22Rv1 (cell line): ENCODE measurements at regions not wholly inside any gene's neighbourhood (a gene's known extent, or its start where the extent isn't known, plus 50 kb on each side); places are given as distances from the start of the nearest gene placed in this dataset.
"Not testable (repeated sequence)": the region's sequence is repeated elsewhere in the genome, so short reads cannot be mapped to it uniquely, and the experiment has no call there.

Source experiments
- H3K27ac ChIP-seq: fragments of 450-650 bp; 2 replicates; pipeline ENCODE4 v1.5.1; 2017
- ZFX ChIP-seq: fragments of 450-650 bp; IDR thresholded peaks from 2 replicates; pipeline ENCODE4 v1.6.1; 2017; ENCODE audit warnings: antibody characterized with exemption, borderline replicate concordance
- TF ChIP-seq, protein P1 (sequence below): fragments of 450-650 bp; IDR thresholded peaks from 2 replicates; pipeline ENCODE4 v1.5.1; 2017; ENCODE audit warnings: mild to moderate bottlenecking

DNA sequence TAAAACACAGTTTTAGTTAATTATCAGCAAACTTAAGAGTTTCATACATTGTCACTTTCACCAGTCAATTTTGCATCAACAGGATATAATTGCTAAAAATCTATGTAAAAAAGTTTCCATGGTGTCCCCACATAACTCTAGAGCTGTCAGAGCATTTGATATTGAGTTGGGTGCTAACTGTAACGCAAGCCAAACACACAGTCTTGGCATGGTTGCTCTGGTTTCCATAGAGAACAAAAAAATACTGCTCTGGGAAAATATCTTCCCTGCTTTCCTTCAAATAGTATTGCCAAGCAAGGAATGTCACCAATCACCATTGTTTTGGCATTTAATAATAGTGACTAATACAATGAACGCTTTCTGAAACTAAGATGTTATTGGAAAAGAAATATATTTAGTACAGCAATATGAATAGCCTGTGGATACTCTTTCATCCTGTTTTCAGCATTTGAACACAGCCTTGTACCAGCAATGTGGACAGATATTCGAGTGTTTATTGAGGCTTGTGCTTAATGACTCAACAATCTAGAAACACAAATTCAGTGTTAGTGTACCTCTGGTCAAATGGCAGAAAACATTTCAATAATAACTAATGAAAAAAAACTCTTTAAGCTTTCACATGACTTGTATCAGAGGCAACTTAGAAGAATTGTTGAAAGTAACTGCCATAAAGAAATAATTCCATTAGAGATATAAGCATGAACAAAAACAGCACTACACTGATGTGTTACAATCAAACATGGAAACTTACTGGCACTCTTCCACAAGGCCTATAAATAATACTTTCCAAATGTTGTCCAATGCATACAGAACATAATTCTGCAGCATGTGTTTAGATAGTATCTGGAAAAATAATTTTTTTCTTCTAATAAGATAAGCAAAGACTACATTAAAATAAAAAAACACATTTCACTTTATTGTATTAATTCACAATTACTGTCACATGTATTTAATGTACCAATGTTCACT lies 1469.5 kb upstream of the CELF2 start:
- TF ChIP-seq, protein P1, sequence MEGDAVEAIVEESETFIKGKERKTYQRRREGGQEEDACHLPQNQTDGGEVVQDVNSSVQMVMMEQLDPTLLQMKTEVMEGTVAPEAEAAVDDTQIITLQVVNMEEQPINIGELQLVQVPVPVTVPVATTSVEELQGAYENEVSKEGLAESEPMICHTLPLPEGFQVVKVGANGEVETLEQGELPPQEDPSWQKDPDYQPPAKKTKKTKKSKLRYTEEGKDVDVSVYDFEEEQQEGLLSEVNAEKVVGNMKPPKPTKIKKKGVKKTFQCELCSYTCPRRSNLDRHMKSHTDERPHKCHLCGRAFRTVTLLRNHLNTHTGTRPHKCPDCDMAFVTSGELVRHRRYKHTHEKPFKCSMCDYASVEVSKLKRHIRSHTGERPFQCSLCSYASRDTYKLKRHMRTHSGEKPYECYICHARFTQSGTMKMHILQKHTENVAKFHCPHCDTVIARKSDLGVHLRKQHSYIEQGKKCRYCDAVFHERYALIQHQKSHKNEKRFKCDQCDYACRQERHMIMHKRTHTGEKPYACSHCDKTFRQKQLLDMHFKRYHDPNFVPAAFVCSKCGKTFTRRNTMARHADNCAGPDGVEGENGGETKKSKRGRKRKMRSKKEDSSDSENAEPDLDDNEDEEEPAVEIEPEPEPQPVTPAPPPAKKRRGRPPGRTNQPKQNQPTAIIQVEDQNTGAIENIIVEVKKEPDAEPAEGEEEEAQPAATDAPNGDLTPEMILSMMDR: no peak
- no peak for TF ChIP-seq ZFX
- H3K27ac ChIP-seq: no peak overlapping the region

DNA sequence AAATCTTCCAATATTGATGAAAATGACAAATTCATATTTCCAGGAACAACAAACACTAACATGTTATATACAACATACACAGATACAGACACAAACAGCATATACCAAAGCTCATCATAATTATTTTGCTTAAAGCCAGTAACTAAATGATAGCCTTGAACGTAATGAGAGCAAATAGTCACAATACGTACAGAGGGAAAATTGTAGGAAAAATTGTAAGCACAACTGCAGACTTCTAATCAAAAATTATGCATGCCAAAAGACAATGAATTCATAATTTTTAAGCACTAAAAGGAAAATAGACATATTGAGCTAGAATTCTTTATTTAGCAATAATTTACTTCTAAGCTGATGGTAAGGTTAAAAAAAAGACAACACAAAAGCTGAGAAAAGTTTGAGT lies 1466.9 kb upstream of the CELF2 start:
- no peak overlapping the region for H3K27ac ChIP-seq
- TF ChIP-seq ZFX: no peak
- TF ChIP-seq, protein P1: no peak

DNA sequence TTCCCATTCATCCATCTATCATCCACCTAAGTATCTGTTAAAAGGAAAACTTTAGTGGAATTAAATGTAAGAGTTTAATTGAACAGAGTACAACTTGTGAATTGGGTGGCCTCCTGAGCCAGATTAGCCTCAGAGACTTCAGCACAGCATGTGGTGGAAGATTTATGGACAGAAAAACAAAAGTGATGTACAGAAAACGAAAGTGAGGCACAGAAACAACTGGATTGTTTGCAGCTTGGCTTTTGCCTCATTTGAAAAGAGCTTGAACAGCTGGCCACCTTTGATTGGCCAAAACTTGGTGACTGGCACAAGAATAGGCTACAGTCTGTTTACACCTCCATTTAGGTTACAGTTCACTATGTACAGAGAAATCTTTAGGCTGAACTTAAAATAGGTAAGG lies 1463.4 kb upstream of the CELF2 start:
- TF ChIP-seq, protein P1: no peak
- no peak for TF ChIP-seq ZFX
- H3K27ac ChIP-seq: no peak overlapping the region

DNA sequence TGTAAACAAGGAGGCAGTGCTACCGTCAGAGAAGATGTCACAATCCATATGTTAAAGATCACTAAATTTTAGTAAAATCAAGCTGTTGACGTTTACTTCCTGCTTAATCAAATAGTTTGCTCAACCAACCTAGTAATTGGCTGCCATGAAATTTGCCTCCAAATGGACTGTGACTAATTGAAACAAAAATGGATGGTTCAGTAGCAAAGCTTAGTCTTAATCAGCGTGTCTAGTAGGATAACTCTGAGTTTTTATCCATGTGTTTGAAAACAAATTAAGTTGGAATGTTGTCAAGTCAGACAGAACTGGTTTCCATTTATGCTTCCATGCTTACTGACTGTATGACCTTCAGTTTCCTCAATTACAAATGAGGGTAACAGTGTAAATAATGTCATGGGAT lies 1456.7 kb upstream of the CELF2 start:
- TF ChIP-seq ZFX: no peak
- TF ChIP-seq, protein P1: no peak
- H3K27ac ChIP-seq: no peak overlapping the region

DNA sequence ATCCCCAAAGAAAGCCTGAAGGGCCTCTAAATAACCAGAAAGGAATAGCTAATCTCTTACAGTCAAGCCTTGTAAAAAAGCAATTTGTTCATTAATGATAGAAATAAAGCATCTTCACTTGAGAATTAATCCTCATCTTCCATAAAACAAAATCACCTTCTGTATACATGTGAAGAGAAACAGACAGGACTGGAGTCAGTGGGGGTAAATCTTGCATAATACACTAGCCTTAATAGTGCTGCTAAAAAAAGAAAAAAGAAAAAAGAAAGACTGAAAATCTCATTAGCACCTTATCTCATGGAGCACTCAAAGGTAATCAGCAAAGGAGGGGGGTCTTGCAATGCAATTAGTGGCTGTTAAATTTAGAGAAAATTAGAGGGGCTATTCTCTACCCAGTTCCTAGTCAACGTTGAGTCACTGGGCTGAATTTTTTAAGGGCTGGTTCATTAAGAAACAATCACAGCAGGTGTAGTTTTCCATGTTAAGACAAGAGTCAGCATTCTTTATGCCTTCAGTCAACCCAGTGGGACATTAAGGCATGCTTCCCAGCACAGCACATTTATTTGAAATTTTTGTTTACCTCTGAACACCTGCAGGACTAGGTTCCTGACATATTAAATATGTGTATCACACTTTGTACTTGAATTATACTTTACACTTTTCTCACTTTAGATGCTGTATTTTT lies 1455.7 kb upstream of the CELF2 start:
- no peak overlapping the region for H3K27ac ChIP-seq
- no peak for TF ChIP-seq ZFX
- TF ChIP-seq, protein P1: no peak

DNA sequence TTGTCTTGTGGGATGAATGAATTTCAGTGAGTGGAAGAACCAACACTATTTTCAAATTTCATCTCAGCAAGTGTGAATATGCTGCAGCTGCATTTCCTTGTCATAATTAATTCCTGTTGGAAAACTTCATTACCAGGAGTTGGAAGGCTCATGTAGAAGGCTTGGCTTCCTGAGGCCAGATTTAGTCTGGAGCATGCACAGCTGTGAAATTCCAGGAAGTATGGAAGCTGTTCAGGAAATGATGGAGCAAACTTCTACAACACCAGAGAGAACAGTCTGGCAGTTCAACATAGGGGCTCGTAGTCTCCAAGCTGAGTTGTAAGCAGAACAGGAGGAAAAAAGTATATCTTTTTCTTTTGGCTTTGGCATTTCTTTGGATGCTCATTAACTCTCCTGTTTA lies 1439.9 kb upstream of the CELF2 start:
- H3K27ac ChIP-seq: no peak overlapping the region
- TF ChIP-seq, protein P1: no peak
- no peak for TF ChIP-seq ZFX

DNA sequence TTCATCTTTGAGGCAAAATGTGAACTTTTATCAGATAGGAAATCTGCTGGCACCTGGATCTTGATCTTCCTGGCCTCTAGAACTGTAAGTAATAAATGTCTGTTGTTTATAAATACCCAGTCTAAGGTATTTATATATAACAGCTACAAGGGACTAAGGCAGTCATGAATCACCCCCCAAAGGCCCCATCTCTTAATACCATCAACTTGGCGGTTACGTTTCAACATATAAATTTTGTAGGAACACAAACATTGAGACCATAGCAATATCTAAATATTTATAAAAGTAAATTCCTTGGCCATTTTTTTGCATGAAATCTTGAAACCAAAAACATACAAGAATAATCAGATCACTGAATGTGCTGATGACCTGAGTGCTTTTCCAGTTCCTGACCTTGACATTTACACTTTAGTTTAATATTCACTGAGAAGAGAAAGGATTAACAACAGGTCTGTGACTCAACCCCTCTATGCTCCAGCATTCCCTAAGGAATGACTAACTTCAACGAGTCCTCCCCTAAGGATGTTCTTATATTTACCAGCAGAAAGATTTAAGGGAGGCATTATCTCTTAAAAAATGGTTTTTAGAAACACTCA lies 1438.5 kb upstream of the CELF2 start:
- TF ChIP-seq, protein P1: no peak
- TF ChIP-seq ZFX: no peak
- H3K27ac ChIP-seq: no peak overlapping the region

DNA sequence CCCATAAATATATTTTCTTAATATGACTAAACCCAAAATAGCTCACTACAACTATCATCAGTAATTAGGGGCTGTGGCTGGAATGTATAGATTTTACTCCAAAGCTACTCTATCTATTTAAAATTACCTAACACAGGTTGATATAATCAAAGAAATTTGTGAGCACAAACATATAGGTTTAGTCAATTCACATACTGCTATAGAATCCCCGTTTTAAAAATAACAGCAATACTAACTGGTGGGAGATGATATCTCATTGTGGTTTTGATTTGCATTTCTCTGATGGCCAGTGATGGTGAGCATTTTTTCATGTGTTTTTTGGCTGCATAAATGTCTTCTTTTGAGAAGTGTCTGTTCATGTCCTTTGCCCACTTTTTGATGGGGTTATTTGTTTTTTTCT lies 1434.9 kb upstream of the CELF2 start:
- H3K27ac ChIP-seq: not testable (repeated sequence)
